Uterus (tissue), 3 donors: ENCODE measurements at regions not wholly inside any gene's neighbourhood (a gene's known extent, or its start where the extent isn't known, plus 50 kb on each side); places are given as distances from the start of the nearest gene placed in this dataset.

Experiments used
- DNase-seq, 2 donors: peaks; one replicate each; pipeline ENCODE4 v3.0.0-alpha.2; 2019 to 2020
- H3K27ac ChIP-seq, 2 donors: fragments of 200-600 bp; sonication (generic); 1 replicate in 1 of 2; 2 replicates in 1 of 2; pipeline ENCODE4 v1.5.1; 2016 to 2018
- H3K27me3 ChIP-seq, 2 donors: fragments of 200-600 bp; sonication (generic); one replicate each; pipeline ENCODE4 v1.5.1; 2018 to 2019; ENCODE audit warnings: control low read depth in 1 of 2
- H3K36me3 ChIP-seq, 2 donors: fragments of 200-600 bp; sonication (generic); one replicate each; pipeline ENCODE4 v1.5.1; 2019; ENCODE audit warnings: control low read depth in 1 of 2
- H3K4me1 ChIP-seq, 2 donors: fragments of 200-600 bp; sonication (generic); one replicate each; pipeline ENCODE4 v1.5.1; 2018 to 2019; ENCODE audit warnings: control low read depth in 1 of 2
- H3K4me3 ChIP-seq, 2 donors: fragments of 200-600 bp; sonication (generic); 1 replicate in 1 of 2; 2 replicates in 1 of 2; pipeline ENCODE4 v1.5.1; 2018 to 2019; ENCODE audit warnings: mild to moderate bottlenecking in 1 of 2
- H3K9me3 ChIP-seq, 2 donors: fragments of 200-600 bp; sonication (generic); one replicate each; pipeline ENCODE4 v1.5.1; 2019; ENCODE audit warnings: control low read depth in 1 of 2
- CTCF ChIP-seq, 4 experiments: fragments of 200-600 bp in 2 of 4; fragments of 450-650 bp in 2 of 4; sonication (generic) in 2 of 4; IDR thresholded peaks; one replicate each; pipeline ENCODE4 v1.5.1; 2016 to 2019; ENCODE audit warnings: antibody characterized with exemption in 4 of 4, mild to moderate bottlenecking in 2 of 4, moderate library complexity in 1 of 4
- POLR2A ChIP-seq, 2 donors: fragments of 450-650 bp; IDR thresholded peaks; one replicate each; pipeline ENCODE4 v1.6.1; 2016; ENCODE audit warnings: antibody characterized with exemption in 2 of 2, mild to moderate bottlenecking in 1 of 2, moderate library complexity in 1 of 2
- intact Hi-C: fragments of 100-400 bp; cut with DNase I; formaldehyde crosslinking; loops from one replicate; pipeline ENCODE4 v1.15.1; 2023; ENCODE audit warnings: low total_unique reads
- donor health status: DM: yes; HTN: yes; CAD: no.

DNA sequence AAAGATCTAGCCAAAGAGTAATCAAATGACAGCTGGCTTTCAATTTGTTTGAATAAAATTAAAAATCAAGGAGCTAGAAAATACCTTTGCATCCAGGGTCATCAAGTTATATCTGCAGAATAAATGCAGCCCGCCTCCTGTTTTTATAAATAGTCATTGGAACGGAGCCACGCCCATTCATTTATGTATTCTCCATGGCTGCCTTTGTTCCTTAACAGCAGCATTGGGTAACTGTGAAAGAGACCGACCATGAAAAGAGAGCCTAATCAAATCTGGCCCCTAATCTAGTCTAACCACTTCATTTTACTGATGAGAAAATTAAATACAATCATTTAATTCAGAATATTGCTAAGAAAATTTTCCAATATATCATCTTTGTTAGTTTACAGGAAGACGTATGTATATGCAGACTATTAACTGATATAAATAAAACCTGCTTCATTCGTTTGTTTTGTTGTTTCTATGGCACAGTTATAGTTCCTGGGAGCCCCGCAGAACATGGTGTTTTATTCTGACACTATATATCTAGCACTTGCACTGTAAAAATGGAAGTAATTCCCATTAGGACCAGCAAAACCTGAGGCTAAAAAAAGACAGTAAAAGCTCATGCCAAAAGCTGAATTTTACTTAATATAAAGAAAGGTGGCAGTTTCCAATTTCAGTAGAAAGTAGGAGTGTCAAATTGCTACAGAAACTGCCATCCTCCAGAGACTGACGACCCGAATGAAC is 111.8 kb upstream of the PALMD start:
- intact Hi-C loops: no loop called here
- H3K27ac ChIP-seq: peak overlapping the region in 1 of 2 donors; percentile 66
- no peak overlapping the region for H3K4me3 ChIP-seq
- no peaks in the 10 kb centered on the region for H3K9me3 ChIP-seq
- no peaks in the 10 kb centered on the region for H3K4me1 ChIP-seq
- DNase-seq: no peak
- H3K36me3 ChIP-seq: no peaks in the 10 kb centered on the region
- H3K27me3 ChIP-seq: no peaks in the 10 kb centered on the region
- no peak for TF ChIP-seq POLR2A (IDR thresholded peaks at IDR 0.05)
- TF ChIP-seq CTCF (IDR thresholded peaks at IDR 0.05): no peak

- Histone ChIP-seq H3K4me1 (no peaks in the 10 kb centered on the region), H3K4me3 (no peak overlapping the region), H3K27ac (peak overlapping the region in 1 of 2 donors; percentile 66), H3K9me3 (no peaks in the 10 kb centered on the region), H3K27me3 (no peaks in the 10 kb centered on the region), H3K36me3 (no peaks in the 10 kb centered on the region)
- intact Hi-C loops: no loop called here
- TF ChIP-seq POLR2A (IDR thresholded peaks at IDR 0.05): no peak
- no peak for DNase-seq
Observed at GRCh38 chr1:99534638-99534930, 111.3 kb upstream of the PALMD start.

GRCh38 chr1:99535470-99536164 is 110.3 kb upstream of the PALMD start:
- Histone ChIP-seq H3K27ac (no peak overlapping the region), H3K4me3 (no peak overlapping the region), H3K9me3 (no peaks in the 10 kb centered on the region), H3K27me3 (no peaks in the 10 kb centered on the region), H3K36me3 (no peaks in the 10 kb centered on the region), H3K4me1 (no peaks in the 10 kb centered on the region)
- intact Hi-C loops: no loop called here
- no peak for DNase-seq
- TF ChIP-seq POLR2A (IDR thresholded peaks at IDR 0.05): no peak
- no peak for TF ChIP-seq CTCF (IDR thresholded peaks at IDR 0.05)

- intact Hi-C loops: no loop called here
- no peaks in the 10 kb centered on the region for H3K9me3 ChIP-seq
- H3K27me3 ChIP-seq: no peaks in the 10 kb centered on the region
- DNase-seq: no peak
- TF ChIP-seq CTCF (IDR thresholded peaks at IDR 0.05) (no peak), POLR2A (IDR thresholded peaks at IDR 0.05) (no peak)
- no peaks in the 10 kb centered on the region for H3K4me1 ChIP-seq
- H3K36me3 ChIP-seq: no peaks in the 10 kb centered on the region
- H3K4me3 ChIP-seq: no peak overlapping the region
- no peak overlapping the region for H3K27ac ChIP-seq
Observed at GRCh38 chr1:99537886-99538617, 107.9 kb upstream of the PALMD start.

GRCh38 chr1:99538618-99538956 is 107.3 kb upstream of the PALMD start:
- no peaks in the 10 kb centered on the region for H3K4me1 ChIP-seq
- TF ChIP-seq CTCF (IDR thresholded peaks at IDR 0.05): no peak
- TF ChIP-seq POLR2A (IDR thresholded peaks at IDR 0.05): no peak
- H3K36me3 ChIP-seq: no peaks in the 10 kb centered on the region
- intact Hi-C loops: no loop called here
- H3K4me3 ChIP-seq: no peak overlapping the region
- no peak overlapping the region for H3K27ac ChIP-seq
- no peaks in the 10 kb centered on the region for H3K27me3 ChIP-seq
- no peaks in the 10 kb centered on the region for H3K9me3 ChIP-seq
- DNase-seq: no peak
